Stimulated activated CD4-positive, alpha-beta T cell treated with anti-CD3 and anti-CD28 coated beads, Interleukin-1b, Interleukin-23, amount 100 ng/mL, for 1 hour (primary cell): ENCODE measurements at regions not wholly inside any gene's neighbourhood (a gene's known extent, or its start where the extent isn't known, plus 50 kb on each side); places are given as distances from the start of the nearest gene placed in this dataset.

Experiments
- DNase-seq, 2 donors: peaks; one replicate each; pipeline ENCODE4 v3.0.0-alpha.2; 2020; ENCODE audit warnings: low read depth in 2 of 2

- no peak for DNase-seq
These were observed 55.2 kb upstream of the RNF24 start for GRCh38 chr20:4070323-4071177.

GRCh38 chr20:4069751-4070150 lies 54.4 kb upstream of the RNF24 start:
- DNase-seq, result no peak

GRCh38 chr20:4068708-4069107 lies 53.4 kb upstream of the RNF24 start:
- no peak for DNase-seq

GRCh38 chr20:4067600-4068261 lies 52.4 kb upstream of the RNF24 start:
- DNase-seq, result no peak

GRCh38 chr20:4066551-4066950 lies 51.2 kb upstream of the RNF24 start:
- DNase-seq, result no peak

- no peak for DNase-seq
These were observed 50.1 kb upstream of the RNF24 start for GRCh38 chr20:4065391-4065844.
